Esophagus muscularis mucosa (tissue), 4 donors: ENCODE measurements at regions not wholly inside any gene's neighbourhood (a gene's known extent, or its start where the extent isn't known, plus 50 kb on each side); places are given as distances from the start of the nearest gene placed in this dataset.

Source experiments
- CTCF ChIP-seq, 3 experiments: fragments of 200-600 bp in 2 of 3; fragments of 450-650 bp in 1 of 3; sonication (generic) in 2 of 3; IDR thresholded peaks; one replicate each; pipeline ENCODE4 v1.5.1; 2017 to 2019; ENCODE audit warnings: antibody characterized with exemption in 3 of 3, mild to moderate bottlenecking in 2 of 3, moderate library complexity in 1 of 3
- EP300 ChIP-seq: sonication (generic); formaldehyde crosslinking; IDR thresholded peaks from one replicate; pipeline ENCODE4 v1.6.1; 2017; ENCODE audit warnings: antibody characterized with exemption
- POLR2A ChIP-seq: fragments of 450-650 bp; IDR thresholded peaks from one replicate; pipeline ENCODE4 v1.6.1; 2017; ENCODE audit warnings: antibody characterized with exemption, moderate library complexity, mild to moderate bottlenecking, low read depth
- POLR2AphosphoS5 ChIP-seq, 2 donors: sonication (generic); formaldehyde crosslinking; IDR thresholded peaks; one replicate each; pipeline ENCODE4 v1.6.1; 2017; ENCODE audit warnings: antibody characterized with exemption in 2 of 2

GRCh38 chr3:22106213-22106896 is 355.3 kb upstream of the ZNF385D start:
- TF ChIP-seq CTCF (IDR thresholded peaks at IDR 0.05) = no peak
- no peak for TF ChIP-seq EP300
- TF ChIP-seq POLR2AphosphoS5 (IDR thresholded peaks at IDR 0.05) = no peak
- no peak for TF ChIP-seq POLR2A
